BJ (cell line): ENCODE measurements at regions not wholly inside any gene's neighbourhood (a gene's known extent, or its start where the extent isn't known, plus 50 kb on each side); places are given as distances from the start of the nearest gene placed in this dataset.

Experiments
- CTCF ChIA-PET: fragments of 350-600 bp; formaldehyde crosslinking; extraction: SDS; loops from one replicate; lab custom pipeline; 2021; ENCODE audit warnings: antibody characterized with exemption, inconsistent platforms; lab: Yijun Ruan, JAX
- POLR2A ChIA-PET: fragments of 300-600 bp; sonication (Branson Sonifier 250); formaldehyde crosslinking; extraction: SDS; loops from one replicate; lab custom pipeline; 2021; ENCODE audit warnings: antibody characterized with exemption; lab: Charles Lee
- DNase-seq: peaks from one replicate; pipeline ENCODE4 v3.0.0-alpha.2; 2011; ENCODE audit warnings: low read depth
- H3K27me3 ChIP-seq: 2 replicates; pipeline ENCODE4 v1.6.0; 2011; ENCODE audit warnings: low read length; ENCODE audit not compliant: control insufficient read depth, insufficient read depth
- H3K36me3 ChIP-seq: 2 replicates; pipeline ENCODE4 v1.5.1; 2011; ENCODE audit warnings: low read length; ENCODE audit not compliant: control insufficient read depth, insufficient read depth
- H3K4me3 ChIP-seq: 2 replicates; pipeline ENCODE4 v1.5.1; 2011; ENCODE audit warnings: low read depth, mild to moderate bottlenecking, control low read depth, low read length
- TF ChIP-seq, protein P1 (sequence below): IDR thresholded peaks from 2 replicates; pipeline ENCODE4 v1.5.1; 2011; ENCODE audit warnings: low read depth, mild to moderate bottlenecking, control low read depth, inconsistent platforms, low read length, moderate library complexity; ENCODE audit not compliant: insufficient read depth

DNA sequence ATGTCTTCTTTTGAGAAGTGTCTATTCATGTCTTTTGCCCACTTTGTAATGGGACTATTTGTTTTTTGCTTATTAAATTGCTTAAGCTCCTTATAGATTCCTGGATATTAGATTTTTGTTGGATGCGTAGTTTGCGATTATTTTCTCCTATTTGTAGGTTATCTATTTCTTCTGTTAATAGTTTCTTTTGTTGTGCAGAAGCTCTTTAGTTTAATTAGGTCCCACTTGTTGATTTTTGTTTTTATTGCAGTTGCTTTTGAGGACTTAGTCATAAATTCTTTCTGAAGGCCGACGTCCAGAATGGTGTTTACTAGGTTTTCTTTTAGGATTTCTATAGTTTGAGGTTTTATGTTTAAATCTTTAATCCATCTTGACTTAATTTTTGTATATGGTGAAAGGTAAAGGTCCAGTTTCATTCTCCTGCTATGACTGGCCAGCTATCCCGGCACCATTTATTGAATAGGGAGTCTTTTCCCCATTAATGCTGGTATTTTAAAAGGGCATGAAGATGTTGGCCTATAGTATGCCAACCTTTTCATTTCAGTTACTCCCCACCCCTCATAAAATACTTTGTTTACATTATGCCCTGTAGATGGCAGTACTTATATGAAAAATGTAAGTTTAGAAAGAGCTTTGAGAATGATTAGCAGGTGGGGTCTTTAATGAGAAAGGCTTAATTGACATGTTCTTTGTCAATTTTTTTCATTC is 62.9 kb upstream of the PSMA6 start:
- Histone ChIP-seq H3K27me3 (no peaks in the 10 kb centered on the region), H3K4me3 (no peak overlapping the region), H3K36me3 (no peaks in the 10 kb centered on the region)
- no peak for DNase-seq
- ChIA-PET CTCF (interaction anchor here (1.0 to 3.2 kb wide), 5 partner anchors 10 to 185 kb away, joined by 3 to 9 read pairs (median 3); no protein-coding TSS in a partner anchor), POLR2A (no interaction called here)
- TF ChIP-seq, protein P1, sequence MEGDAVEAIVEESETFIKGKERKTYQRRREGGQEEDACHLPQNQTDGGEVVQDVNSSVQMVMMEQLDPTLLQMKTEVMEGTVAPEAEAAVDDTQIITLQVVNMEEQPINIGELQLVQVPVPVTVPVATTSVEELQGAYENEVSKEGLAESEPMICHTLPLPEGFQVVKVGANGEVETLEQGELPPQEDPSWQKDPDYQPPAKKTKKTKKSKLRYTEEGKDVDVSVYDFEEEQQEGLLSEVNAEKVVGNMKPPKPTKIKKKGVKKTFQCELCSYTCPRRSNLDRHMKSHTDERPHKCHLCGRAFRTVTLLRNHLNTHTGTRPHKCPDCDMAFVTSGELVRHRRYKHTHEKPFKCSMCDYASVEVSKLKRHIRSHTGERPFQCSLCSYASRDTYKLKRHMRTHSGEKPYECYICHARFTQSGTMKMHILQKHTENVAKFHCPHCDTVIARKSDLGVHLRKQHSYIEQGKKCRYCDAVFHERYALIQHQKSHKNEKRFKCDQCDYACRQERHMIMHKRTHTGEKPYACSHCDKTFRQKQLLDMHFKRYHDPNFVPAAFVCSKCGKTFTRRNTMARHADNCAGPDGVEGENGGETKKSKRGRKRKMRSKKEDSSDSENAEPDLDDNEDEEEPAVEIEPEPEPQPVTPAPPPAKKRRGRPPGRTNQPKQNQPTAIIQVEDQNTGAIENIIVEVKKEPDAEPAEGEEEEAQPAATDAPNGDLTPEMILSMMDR = no peak

DNA sequence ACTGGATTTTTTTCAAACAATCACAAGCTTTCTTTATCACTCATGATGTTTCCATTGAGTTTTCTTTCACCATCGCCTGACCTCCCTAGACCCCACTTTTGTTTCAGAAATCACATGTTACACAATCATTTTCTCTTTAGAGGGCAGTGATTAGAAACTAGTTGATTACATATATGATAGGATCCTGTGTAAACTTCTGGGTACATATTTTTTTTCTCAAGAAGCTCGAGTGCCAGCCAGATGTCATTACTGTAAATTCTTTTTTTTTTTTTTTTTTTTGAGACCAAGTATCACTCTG is 62.4 kb upstream of the PSMA6 start:
- ChIA-PET POLR2A (no interaction called here), CTCF (interaction anchor here (0.9 to 3.2 kb wide), 5 partner anchors 9 to 457 kb away, joined by 3 to 9 read pairs (median 3); no protein-coding TSS in a partner anchor)
- TF ChIP-seq, protein P1 = no peak
- Histone ChIP-seq H3K36me3 (no peaks in the 10 kb centered on the region), H3K4me3 (no peak overlapping the region), H3K27me3 (no peaks in the 10 kb centered on the region)
- no peak for DNase-seq

DNA sequence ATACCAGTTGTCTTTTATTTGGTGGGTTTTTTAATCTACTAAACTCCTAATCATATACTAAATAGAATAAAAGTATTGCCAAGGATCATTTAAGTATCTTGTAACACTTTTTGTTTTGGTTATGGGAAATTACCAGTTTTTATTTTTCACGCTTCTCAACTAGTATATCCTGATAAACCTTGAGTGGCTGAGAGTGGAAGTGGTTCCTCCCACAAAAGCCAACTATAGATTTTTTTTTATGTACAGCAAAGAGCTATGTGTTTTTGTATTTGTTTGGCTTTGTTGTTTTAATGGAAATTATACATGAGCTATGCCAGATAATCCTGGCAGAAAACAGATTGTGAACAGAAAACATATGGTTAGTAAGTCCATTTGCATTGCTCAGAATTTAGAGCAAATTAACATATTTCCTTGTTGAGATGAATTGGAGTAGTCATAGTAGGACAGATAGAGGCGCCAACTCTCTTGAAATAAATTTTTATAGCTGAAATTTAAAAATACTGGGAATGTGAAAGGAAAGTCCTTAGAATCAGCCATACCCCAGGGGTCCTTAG is 60.9 kb upstream of the PSMA6 start:
- no peaks in the 10 kb centered on the region for H3K27me3 ChIP-seq
- TF ChIP-seq, protein P1 = no peak
- no peak overlapping the region for H3K4me3 ChIP-seq
- DNase-seq = no peak
- ChIA-PET POLR2A (no interaction called here), CTCF (interaction anchor here (1.0 to 3.2 kb wide), 3 partner anchors 16 to 181 kb away, joined by 3 to 9 read pairs (median 5); partner anchors contain the start of gene NFKBIA)
- no peaks in the 10 kb centered on the region for H3K36me3 ChIP-seq

- Histone ChIP-seq H3K27me3 (no peaks in the 10 kb centered on the region), H3K36me3 (no peaks in the 10 kb centered on the region), H3K4me3 (no peak overlapping the region)
- peak; percentile 55 for DNase-seq
- ChIA-PET POLR2A (no interaction called here), CTCF (interaction anchor here (0.5 to 2.1 kb wide), 4 partner anchors 19 to 620 kb away, joined by 3 to 6 read pairs (median 4); no protein-coding TSS in a partner anchor)
- TF ChIP-seq, protein P1 = no peak
Observed at GRCh38 chr14:35234012-35234805, 58.0 kb upstream of the PSMA6 start.

DNA sequence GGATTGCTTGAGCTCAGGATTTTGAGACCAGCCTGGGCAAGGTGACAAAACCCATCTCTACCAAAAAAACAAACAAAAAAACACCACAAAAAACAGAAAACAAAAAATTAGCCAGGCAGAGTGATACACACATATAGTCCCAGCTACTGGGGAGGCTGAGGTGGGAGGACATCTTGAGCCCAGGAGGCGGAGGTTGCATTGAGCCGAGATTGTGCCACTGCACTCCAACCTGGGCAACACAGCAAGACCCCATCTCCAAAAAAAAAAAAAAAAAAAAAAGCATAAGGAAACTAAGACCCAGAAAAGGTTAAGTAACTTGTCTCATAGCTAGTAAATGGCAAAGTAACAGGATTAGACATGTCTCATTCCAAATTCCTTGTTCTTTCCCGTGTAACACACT is 56.3 kb upstream of the PSMA6 start:
- no peak for DNase-seq
- ChIA-PET POLR2A (no interaction called here), CTCF (interaction anchor here (0.7 to 0.8 kb wide), 2 partner anchors 21 to 95 kb away, joined by 3 read pairs; no protein-coding TSS in a partner anchor)
- Histone ChIP-seq H3K36me3 (no peaks in the 10 kb centered on the region), H3K4me3 (no peak overlapping the region), H3K27me3 (no peaks in the 10 kb centered on the region)
- TF ChIP-seq, protein P1 = no peak
